ENCODE measurements at regions not wholly inside any gene's neighbourhood (a gene's known extent, or its start where the extent isn't known, plus 50 kb on each side); places are given as distances from the start of the nearest gene placed in this dataset.

DNA sequence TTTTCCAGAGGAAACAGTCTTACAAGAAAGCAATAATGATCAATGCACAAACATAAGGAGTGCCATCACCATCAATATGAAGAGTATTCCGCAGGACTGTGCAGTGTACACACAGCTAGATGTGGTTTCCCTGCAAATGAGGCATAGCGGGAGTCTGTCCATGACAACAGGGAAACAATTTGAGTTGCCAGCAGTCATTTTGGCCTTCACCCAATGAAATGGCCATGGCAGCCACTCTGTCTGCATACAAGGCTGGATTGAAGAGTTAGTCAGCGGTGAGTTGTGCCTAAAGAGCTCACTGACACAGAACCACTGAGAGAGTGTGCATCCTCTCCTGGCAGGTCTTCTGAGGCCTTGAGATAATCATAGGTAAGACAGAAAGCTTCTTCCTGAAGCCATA lies 303.3 kb downstream of the IPMK start:
- no peak for DNase-seq
- H3K36me3 ChIP-seq: no peaks in the 10 kb centered on the region
- intact Hi-C loops (cut with DNase I): no loop called here
- ATAC-seq: no peak
- H3K4me1 ChIP-seq: peaks cover 0 to 4% (median under 1%) of the 10 kb centered on the region in 4 donors
- no peaks in the 10 kb centered on the region for H3K9me3 ChIP-seq
- WGBS (ENCODE audit: insufficient coverage, low coverage, low lambda C conversion rate, missing lambda C conversion rate): 76% methylated on average over 3 of the region's 3 CpGs
- H3K27ac ChIP-seq: no peak overlapping the region
- no peak overlapping the region for H3K4me3 ChIP-seq
- H3K27me3 ChIP-seq: no peaks in the 10 kb centered on the region
- TF ChIP-seq POLR2A (IDR thresholded peaks at IDR 0.05): no peak
- TF ChIP-seq, protein P1, sequence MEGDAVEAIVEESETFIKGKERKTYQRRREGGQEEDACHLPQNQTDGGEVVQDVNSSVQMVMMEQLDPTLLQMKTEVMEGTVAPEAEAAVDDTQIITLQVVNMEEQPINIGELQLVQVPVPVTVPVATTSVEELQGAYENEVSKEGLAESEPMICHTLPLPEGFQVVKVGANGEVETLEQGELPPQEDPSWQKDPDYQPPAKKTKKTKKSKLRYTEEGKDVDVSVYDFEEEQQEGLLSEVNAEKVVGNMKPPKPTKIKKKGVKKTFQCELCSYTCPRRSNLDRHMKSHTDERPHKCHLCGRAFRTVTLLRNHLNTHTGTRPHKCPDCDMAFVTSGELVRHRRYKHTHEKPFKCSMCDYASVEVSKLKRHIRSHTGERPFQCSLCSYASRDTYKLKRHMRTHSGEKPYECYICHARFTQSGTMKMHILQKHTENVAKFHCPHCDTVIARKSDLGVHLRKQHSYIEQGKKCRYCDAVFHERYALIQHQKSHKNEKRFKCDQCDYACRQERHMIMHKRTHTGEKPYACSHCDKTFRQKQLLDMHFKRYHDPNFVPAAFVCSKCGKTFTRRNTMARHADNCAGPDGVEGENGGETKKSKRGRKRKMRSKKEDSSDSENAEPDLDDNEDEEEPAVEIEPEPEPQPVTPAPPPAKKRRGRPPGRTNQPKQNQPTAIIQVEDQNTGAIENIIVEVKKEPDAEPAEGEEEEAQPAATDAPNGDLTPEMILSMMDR (IDR thresholded peaks at IDR 0.05): no peak

DNA sequence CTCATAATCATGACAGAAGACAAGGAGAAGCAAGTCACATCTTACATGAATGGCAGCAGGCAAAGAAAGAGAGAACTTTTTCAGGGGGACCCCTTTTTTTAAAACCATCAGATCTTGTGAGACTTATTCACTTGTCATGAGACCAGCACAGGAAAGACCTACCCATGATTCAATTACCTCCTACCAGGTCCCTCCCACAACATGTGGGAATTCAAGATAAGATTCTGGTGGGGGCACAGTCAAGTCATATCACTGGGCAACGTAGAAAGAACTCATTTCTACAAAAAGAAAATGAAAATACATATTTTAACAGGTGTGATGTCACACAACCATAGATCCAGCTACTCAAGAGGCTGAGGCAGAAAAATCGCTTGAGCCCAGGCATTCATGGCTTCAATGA lies 304.1 kb downstream of the IPMK start:
- WGBS (ENCODE audit: insufficient coverage, low coverage, low lambda C conversion rate, missing lambda C conversion rate): 64% methylated on average over 2 of the region's 2 CpGs
- intact Hi-C loops (cut with DNase I): no loop called here
- TF ChIP-seq, protein P1 (IDR thresholded peaks at IDR 0.05): no peak
- no peak for TF ChIP-seq POLR2A (IDR thresholded peaks at IDR 0.05)
- no peak for ATAC-seq
- DNase-seq: no peak
- no peak overlapping the region for H3K27ac ChIP-seq
- H3K4me1 ChIP-seq: peaks cover 0 to 10% (median 4%) of the 10 kb centered on the region in 4 donors
- no peaks in the 10 kb centered on the region for H3K27me3 ChIP-seq
- no peaks in the 10 kb centered on the region for H3K36me3 ChIP-seq
- H3K9me3 ChIP-seq: no peaks in the 10 kb centered on the region
- no peak overlapping the region for H3K4me3 ChIP-seq

DNA sequence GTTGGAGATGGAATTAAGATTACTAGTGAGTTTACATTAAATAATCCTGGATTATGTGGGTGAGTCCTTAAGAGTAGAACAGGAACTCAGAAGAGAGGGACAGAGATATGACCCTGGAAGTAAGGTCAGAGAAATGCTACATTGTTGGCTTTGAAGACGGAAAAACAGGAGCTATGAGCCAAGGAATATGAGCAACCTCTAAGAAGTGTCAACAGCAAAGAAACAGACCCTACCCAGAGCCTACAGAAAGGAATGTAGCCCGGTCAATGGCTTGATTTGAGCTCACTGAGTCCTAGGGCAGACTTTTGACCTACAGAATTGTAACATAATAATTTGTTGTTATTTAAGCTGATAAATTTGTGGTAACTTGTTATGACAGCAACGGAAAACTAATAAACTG lies 304.9 kb downstream of the IPMK start:
- ATAC-seq (no peak), DNase-seq (no peak)
- Histone ChIP-seq H3K27ac (no peak overlapping the region), H3K4me1 (peaks cover 0 to 10% (median 4%) of the 10 kb centered on the region in 4 donors), H3K27me3 (no peaks in the 10 kb centered on the region), H3K36me3 (no peaks in the 10 kb centered on the region), H3K4me3 (no peak overlapping the region), H3K9me3 (no peaks in the 10 kb centered on the region)
- whole genome bisulfite sequencing (ENCODE audit: insufficient coverage, low coverage, low lambda C conversion rate, missing lambda C conversion rate): 50% methylated on average over 3 of the region's 3 CpGs
- TF ChIP-seq, protein P1 (IDR thresholded peaks at IDR 0.05): no peak
- no peak for TF ChIP-seq POLR2A (IDR thresholded peaks at IDR 0.05)
- intact Hi-C loops (cut with DNase I): no loop called here

DNA sequence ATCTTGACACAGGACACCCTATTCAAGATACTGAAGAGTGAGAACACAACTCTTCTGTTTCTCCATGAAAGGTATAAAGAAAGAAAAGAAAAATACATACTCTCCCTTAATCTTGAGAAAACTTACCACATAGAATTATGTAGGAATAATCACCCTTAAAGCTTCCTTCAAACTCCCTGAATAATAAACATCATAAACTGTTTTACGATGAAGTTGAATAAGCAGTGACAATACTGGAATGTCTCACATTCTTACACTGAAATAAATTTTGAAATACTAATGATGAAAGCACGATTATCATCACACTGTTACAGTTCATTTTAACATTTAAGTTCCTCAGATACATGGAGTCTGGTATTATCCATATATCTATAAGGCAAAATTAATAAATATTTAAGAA lies 306.2 kb downstream of the IPMK start:
- H3K27ac ChIP-seq: no peak overlapping the region
- H3K4me1 ChIP-seq: peaks cover 0 to 10% (median 4%) of the 10 kb centered on the region in 4 donors
- no peak overlapping the region for H3K4me3 ChIP-seq
- H3K36me3 ChIP-seq: no peaks in the 10 kb centered on the region
- ATAC-seq (no peak), DNase-seq (no peak)
- no peaks in the 10 kb centered on the region for H3K9me3 ChIP-seq
- 79% methylated on average over 2 of the region's 2 CpGs for WGBS (ENCODE audit: insufficient coverage, low coverage, low lambda C conversion rate, missing lambda C conversion rate)
- TF ChIP-seq, protein P1 (IDR thresholded peaks at IDR 0.05): no peak
- no peak for TF ChIP-seq POLR2A (IDR thresholded peaks at IDR 0.05)
- no peaks in the 10 kb centered on the region for H3K27me3 ChIP-seq
- intact Hi-C loops (cut with DNase I): no loop called here

DNA sequence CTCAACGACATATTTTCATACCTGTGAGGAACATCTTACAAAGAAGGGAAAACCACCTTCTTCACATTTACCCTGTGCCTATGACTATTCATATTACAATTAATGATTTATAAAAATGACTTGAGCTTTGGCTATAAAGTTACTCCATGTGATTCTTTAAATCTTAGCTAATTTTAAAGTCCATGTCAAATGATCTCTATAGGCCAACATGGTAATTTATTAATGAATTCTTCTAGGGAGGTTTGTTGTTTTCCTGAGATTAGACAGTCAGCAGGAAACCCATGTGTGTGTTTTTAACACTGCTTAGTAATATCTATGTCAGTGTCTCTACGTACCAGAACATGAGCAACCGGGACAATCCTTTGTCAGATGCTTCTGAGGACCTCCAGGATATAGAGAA lies 307.3 kb downstream of the IPMK start:
- Histone ChIP-seq H3K4me1 (peaks cover 0 to 10% (median 4%) of the 10 kb centered on the region in 4 donors), H3K36me3 (no peaks in the 10 kb centered on the region), H3K27ac (no peak overlapping the region), H3K4me3 (no peak overlapping the region), H3K27me3 (no peaks in the 10 kb centered on the region), H3K9me3 (no peaks in the 10 kb centered on the region)
- WGBS (ENCODE audit: insufficient coverage, low coverage, low lambda C conversion rate, missing lambda C conversion rate): 47% methylated on average over 3 of the region's 3 CpGs
- ATAC-seq: no peak
- intact Hi-C loops (cut with DNase I): no loop called here
- DNase-seq: no peak
- TF ChIP-seq, protein P1 (IDR thresholded peaks at IDR 0.05): no peak
- TF ChIP-seq POLR2A (IDR thresholded peaks at IDR 0.05): no peak
